GM21825 (cell line): ENCODE measurements at regions not wholly inside any gene's neighbourhood (a gene's known extent, or its start where the extent isn't known, plus 50 kb on each side); places are given as distances from the start of the nearest gene placed in this dataset.

Experiments used
- ATAC-seq: cut with Tn5 transposase; IDR thresholded peaks from one replicate; pipeline ENCODE4 v1.9.1; 2021; ENCODE audit warnings: mild to moderate bottlenecking, moderate library complexity; ENCODE audit not compliant: unreplicated experiment

DNA sequence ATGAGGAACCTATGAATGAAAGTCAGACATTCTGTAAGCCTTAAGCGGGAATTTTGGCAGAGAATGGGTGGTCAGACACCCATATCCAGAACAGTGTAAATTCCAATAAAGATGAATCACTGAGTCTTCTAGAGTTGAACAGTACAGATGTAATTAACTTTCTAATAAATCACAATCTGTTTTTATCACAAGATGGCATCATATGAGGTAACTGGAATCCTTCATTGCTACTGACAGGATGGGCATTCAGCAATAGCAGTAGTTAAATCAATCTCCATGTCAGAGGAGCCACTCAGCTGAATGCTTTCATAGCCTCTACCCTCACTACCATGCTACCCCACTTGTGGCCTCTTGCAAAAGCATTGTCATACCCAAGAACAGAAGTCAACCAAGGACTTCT lies 690.3 kb downstream of the AMY1C start:
- no peak for ATAC-seq

- no peak for ATAC-seq
Measured at GRCh38 chr1:104456724-104457123, 707.0 kb downstream of the AMY1C start.

DNA sequence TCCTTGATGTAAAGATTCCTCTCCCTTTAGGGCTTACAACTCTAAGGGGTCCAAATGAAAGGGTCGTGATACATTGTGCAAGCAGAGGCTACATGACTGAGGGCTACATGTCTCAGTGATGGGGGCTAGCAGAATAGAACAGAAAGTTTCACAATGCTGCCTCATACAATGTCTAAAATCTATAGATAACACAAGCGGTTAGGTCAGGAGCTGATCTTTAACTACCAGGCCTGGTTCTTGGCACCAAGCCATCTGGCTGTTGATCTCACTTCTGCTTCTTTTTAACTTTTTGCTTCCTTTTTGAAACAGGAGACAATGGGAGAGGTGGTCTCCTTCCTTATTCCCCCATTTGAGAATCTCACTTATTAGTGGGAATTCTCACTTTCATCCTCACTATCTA lies 710.2 kb downstream of the AMY1C start:
- ATAC-seq: no peak

GRCh38 chr1:104460880-104461279 lies 711.2 kb downstream of the AMY1C start:
- ATAC-seq: no peak

- ATAC-seq: no peak
Measured at GRCh38 chr1:104463126-104463697, 713.5 kb downstream of the AMY1C start.

DNA sequence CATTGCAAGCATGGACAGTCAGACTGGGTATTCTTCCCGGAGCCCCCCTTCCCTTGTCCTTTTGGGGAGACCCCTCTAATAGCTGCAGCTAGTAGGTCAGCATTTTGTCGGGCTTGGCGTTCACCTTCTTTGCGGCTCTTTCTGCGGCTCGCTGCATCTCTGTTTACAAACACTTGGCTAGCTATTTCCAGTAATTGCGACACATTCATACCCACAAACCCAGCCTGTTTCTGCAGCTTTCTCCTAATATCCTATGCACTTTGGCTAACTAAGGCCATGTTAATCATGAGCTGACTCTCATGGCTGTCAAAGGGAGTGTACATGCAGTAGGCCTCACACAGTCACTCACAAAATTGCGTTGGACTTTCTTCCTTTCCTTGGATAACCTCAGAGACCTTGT lies 716.4 kb downstream of the AMY1C start:
- no peak for ATAC-seq

DNA sequence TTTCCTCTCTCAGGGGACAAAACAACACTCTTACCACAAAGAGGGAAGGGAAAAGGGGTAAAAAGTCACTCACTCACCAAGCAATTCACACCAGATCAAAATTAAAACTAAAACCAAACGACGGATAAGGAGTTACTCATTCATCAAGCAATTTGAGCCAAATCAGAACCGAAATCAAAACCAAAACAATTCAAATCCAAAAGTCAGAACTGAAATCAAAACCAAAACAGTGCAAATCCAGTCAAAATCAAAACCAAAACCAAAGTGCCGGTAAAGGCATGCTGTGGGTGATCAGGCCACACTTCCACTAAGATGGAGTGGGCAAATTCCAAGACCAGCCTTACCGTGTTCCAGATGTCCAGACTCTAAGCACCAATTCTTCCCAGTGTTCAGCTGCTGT lies 717.9 kb downstream of the AMY1C start:
- no peak for ATAC-seq

GRCh38 chr1:104468282-104468681 lies 718.6 kb downstream of the AMY1C start:
- ATAC-seq: peak; percentile 69

DNA sequence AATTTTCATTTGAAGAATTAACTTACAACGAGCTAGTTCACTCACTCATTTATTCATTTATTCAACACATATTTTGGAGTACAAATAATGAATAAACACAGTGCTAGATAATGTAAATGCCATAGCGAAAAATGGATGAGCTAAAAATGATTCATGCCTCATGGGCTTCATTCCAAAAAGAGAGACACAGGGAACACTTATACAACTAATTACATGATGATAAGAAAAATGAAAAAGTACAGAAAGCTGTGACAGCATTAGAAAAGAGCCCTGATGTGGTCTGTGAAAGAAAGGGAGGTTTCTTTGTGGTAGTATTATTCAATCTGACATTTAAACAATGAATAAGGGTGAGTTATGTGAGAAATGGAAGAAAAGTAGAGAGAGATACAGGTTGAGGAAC lies 726.4 kb downstream of the AMY1C start:
- ATAC-seq: no peak

- no peak for ATAC-seq
Measured at GRCh38 chr1:104488296-104489015, 738.8 kb downstream of the AMY1C start.

DNA sequence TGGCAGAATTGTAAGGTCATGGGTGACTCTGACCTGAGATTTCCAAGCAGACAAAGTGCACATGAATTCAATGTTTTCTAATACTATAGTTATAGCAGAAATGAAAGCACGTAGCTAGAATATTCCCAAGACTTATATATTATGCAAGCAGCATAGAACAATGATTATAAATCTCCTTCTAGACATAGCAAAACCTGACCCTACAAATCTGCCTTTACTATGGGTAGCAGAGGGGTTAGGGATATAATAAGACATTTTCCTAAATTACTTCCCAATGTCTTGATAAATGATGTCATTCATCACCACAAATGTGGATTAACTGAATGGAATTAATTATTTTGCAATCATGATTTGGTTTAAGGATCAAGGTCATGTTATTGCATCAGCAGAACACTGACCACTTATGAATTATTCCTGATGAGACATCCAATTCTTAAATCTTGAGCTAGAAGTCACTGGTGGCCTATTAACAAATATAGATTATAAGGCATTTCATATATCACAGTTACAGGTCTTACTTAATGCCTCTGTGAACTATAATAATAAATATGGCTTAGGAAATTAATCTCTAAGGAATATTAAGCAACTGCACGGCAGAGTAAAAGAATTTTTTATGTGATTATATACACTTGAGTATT lies 776.6 kb downstream of the AMY1C start:
- no peak for ATAC-seq

- no peak for ATAC-seq
Measured at GRCh38 chr1:104531990-104532389, 782.3 kb downstream of the AMY1C start.

GRCh38 chr1:104574620-104575019 lies 824.9 kb downstream of the AMY1C start:
- no peak for ATAC-seq

DNA sequence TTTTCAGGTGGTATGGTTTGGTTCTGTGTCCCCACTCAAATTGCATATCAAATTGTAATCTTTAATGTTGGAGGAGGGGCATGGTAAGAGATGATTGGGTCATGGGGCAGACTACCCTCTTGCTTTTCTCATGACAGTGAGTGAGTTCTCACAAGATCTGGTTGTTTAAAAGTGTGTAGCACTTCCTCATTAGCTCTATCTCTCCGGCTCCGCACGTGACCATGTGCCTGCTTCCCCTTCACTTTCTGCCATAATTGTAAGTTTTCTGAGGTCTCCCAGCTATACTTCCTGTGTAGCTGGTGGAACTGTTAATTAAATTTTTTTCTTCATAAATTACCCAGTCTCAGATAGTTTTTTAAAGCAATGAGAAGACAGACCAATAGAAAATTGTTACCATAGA lies 843.2 kb downstream of the AMY1C start:
- ATAC-seq: peak; percentile 47

DNA sequence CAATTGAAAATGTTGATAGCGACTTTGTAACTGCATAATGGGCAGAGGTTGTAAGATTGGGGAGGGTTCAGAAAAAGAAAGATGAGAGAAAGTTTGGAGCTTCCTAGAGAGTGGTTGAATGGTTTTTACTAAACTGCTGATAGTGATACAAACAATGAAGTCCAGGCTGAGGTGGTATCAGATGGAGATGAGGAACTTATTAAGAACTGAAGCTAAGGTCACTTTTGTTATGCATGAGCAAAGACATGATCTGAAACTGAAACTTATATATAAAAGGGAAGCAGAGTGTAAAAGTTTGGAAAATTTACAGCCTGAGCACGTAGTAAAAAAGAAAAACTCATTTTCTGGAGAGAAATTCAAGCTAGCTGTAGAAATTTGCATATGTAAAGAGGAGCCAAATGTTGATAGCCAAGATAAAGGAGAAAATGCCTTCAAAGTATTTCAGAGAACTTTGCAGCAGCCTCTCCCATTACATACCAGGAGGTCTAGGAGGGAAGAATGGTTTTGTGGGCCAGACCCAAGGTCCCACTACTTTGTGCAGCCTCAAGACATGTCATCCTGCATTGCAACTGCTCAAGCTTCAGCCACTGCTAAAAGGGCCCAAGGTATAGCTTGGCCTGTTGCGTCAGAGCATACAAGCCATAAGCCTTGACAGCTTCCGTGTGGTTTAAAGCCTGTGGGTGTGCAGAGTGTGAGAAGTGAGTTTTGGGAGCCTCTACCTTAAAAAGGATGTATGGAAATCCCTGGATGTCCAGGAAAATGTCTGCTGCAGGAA lies 843.9 kb downstream of the AMY1C start:
- peak; percentile 36 for ATAC-seq

GRCh38 chr1:104617474-104617873 lies 867.8 kb downstream of the AMY1C start:
- no peak for ATAC-seq

- ATAC-seq: no peak
Measured at GRCh38 chr1:104621221-104621620, 871.5 kb downstream of the AMY1C start.

GRCh38 chr1:104624538-104624937 lies 874.8 kb downstream of the AMY1C start:
- no peak for ATAC-seq

DNA sequence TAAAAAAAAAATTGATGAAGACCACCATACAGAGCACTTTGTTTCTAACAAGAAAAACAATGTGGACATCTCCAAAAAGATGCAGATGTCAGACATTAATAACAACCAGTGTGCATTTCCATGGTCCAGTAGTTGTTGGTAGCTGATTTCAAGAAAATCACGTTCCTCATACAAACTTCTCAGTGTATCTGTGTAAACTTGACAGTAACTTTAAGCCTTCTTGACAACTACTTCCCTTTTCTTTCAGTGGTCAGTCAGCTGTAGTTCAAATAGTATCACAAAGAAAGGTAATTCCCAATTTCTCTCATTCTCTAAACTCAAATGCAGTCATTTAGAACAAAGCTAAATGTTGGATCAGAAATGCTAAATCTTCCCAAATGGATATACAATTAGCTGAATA lies 879.9 kb downstream of the AMY1C start:
- no peak for ATAC-seq

GRCh38 chr1:104630567-104631149 lies 881.0 kb downstream of the AMY1C start:
- ATAC-seq: no peak

DNA sequence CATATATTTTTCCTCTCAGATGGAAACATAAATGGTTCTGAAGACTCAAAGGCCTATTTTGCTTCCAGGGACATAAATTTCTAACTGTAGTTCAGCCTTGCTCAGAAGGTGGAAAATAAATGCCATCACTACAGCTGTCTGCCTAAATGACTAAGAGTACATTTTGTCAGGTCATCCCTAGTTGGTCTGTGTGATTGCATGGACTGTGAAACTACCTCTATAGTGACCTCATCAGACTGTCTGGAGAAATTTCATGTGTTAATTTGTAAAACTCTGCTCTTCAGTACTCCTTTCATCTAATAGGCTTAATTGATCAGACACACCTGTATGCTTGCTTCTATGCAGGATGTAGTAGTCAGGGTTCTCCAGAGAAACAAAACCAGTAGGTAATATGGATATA lies 886.9 kb downstream of the AMY1C start:
- no peak for ATAC-seq
